GM23338 (cell line): ENCODE measurements at regions not wholly inside any gene's neighbourhood (a gene's known extent, or its start where the extent isn't known, plus 50 kb on each side); places are given as distances from the start of the nearest gene placed in this dataset.

Experiments
- ATAC-seq: fragments of 200-7000 bp; cut with Tn5 transposase; 3 replicates; pipeline ENCODE4 v1.9.1; 2020
- DNase-seq: peaks from one replicate; pipeline ENCODE4 v3.0.0-alpha.2; 2015; ENCODE audit warnings: low spot score
- H2AFZ ChIP-seq: fragments of 200-600 bp; sonication (generic); 2 replicates; pipeline ENCODE4 v1.8.0; 2016; ENCODE audit warnings: antibody characterized with exemption, mild to moderate bottlenecking, moderate library complexity
- H3F3A ChIP-seq: fragments of 200-600 bp; sonication (generic); replicated peaks from 2 replicates; pipeline ENCODE4 v1.8.0; 2017; ENCODE audit warnings: antibody characterized with exemption, mixed run types, low read depth
- H3K27ac ChIP-seq: fragments of 200-600 bp; sonication (generic); 2 replicates; pipeline ENCODE4 v1.6.1; 2016; ENCODE audit warnings: low read depth
- H3K27me3 ChIP-seq: fragments of 200-600 bp; sonication (generic); 2 replicates; pipeline ENCODE4 v1.8.0; 2016; ENCODE audit warnings: mild to moderate bottlenecking, mixed run types, moderate library complexity; ENCODE audit not compliant: insufficient read depth
- H3K36me3 ChIP-seq: fragments of 200-600 bp; sonication (generic); 2 replicates; pipeline ENCODE4 v1.8.0; 2016; ENCODE audit warnings: mild to moderate bottlenecking; ENCODE audit not compliant: insufficient read depth
- H3K4me1 ChIP-seq: fragments of 200-600 bp; sonication (generic); 2 replicates; pipeline ENCODE4 v1.8.0; 2016; ENCODE audit warnings: mild to moderate bottlenecking, moderate library complexity; ENCODE audit not compliant: insufficient read depth
- H3K4me2 ChIP-seq: fragments of 200-600 bp; sonication (generic); 2 replicates; pipeline ENCODE4 v1.7.1; 2017; ENCODE audit warnings: mixed run types
- H3K4me3 ChIP-seq: fragments of 200-600 bp; sonication (generic); 2 replicates; pipeline ENCODE4 v1.6.1; 2016; ENCODE audit warnings: mixed run types
- H3K79me2 ChIP-seq: fragments of 200-600 bp; sonication (generic); replicated peaks from 2 replicates; pipeline ENCODE4 v1.8.0; 2017; ENCODE audit warnings: mild to moderate bottlenecking; ENCODE audit not compliant: insufficient read depth
- H3K9me2 ChIP-seq: fragments of 200-600 bp; sonication (generic); 2 replicates; pipeline ENCODE4 v1.8.0; 2017; ENCODE audit not compliant: insufficient read depth
- H4K20me1 ChIP-seq: fragments of 200-600 bp; sonication (generic); replicated peaks from 2 replicates; pipeline ENCODE4 v1.8.0; 2017; ENCODE audit warnings: mild to moderate bottlenecking; ENCODE audit not compliant: insufficient read depth
- H3K27ac Mint-ChIP-seq: 2 replicates; pipeline ENCODE4 v1.8.0; 2020; ENCODE audit warnings: inconsistent platforms, mild to moderate bottlenecking, moderate library complexity, mixed read lengths
- H3K27me3 Mint-ChIP-seq: 3 replicates; pipeline ENCODE4 v1.8.0; 2022; ENCODE audit warnings: low read depth, mild to moderate bottlenecking, moderate library complexity, mixed read lengths, inconsistent platforms; ENCODE audit not compliant: insufficient read depth, poor library complexity
- H3K36me3 Mint-ChIP-seq: 3 replicates; pipeline ENCODE4 v1.8.0; 2021; ENCODE audit warnings: low read depth, mild to moderate bottlenecking, inconsistent platforms, moderate library complexity, mixed read lengths
- H3K4me1 Mint-ChIP-seq: 3 replicates; pipeline ENCODE4 v1.8.0; 2020; ENCODE audit warnings: mild to moderate bottlenecking, inconsistent platforms, mixed read lengths
- H3K4me3 Mint-ChIP-seq: 3 replicates; pipeline ENCODE4 v1.8.0; 2021; ENCODE audit warnings: moderate library complexity, mild to moderate bottlenecking, inconsistent platforms, mixed read lengths
- H3K9me3 Mint-ChIP-seq: 3 replicates; pipeline ENCODE4 v1.8.0; 2020; ENCODE audit warnings: moderate library complexity, mild to moderate bottlenecking, inconsistent platforms, mixed read lengths
- EZH2 ChIP-seq: fragments of 200-600 bp; sonication (generic); IDR thresholded peaks from one replicate; pipeline ENCODE4 v1.8.0; 2017; ENCODE audit warnings: antibody characterized with exemption, mild to moderate bottlenecking, low read depth; ENCODE audit not compliant: unreplicated experiment
- EZH2phosphoT487 ChIP-seq: fragments of 200-600 bp; sonication (generic); IDR thresholded peaks from one replicate; pipeline ENCODE4 v1.8.1; 2018; ENCODE audit warnings: antibody characterized with exemption; ENCODE audit not compliant: unreplicated experiment
- JUNB ChIP-seq: IDR thresholded peaks from one replicate; pipeline ENCODE4 v1.6.1; 2016; ENCODE audit warnings: antibody characterized with exemption; ENCODE audit not compliant: unreplicated experiment
- STAT1 ChIP-seq: IDR thresholded peaks from one replicate; pipeline ENCODE4 v1.6.1; 2016; ENCODE audit warnings: antibody characterized with exemption; ENCODE audit not compliant: unreplicated experiment
- ZNF114 ChIP-seq: fragments of 250-450 bp; sonication (Bioruptor Pico); IDR thresholded peaks from 2 replicates; pipeline ENCODE4 v1.5.0; 2020; ENCODE audit warnings: mild to moderate bottlenecking, moderate library complexity
- TF ChIP-seq, protein P1 (sequence below): fragments of 250-450 bp; sonication (Bioruptor Pico); IDR thresholded peaks from 2 replicates; pipeline ENCODE4 v1.5.0; 2020; ENCODE audit warnings: mild to moderate bottlenecking, moderate library complexity
- TF ChIP-seq, protein P2 (sequence below), 2 experiments: fragments of 200-600 bp in 1 of 2; sonication (generic) in 1 of 2; conservative IDR thresholded peaks; 2 replicates each; pipeline versions ENCODE4 v1.5.1 to v1.6.1; 2016 to 2017; ENCODE audit warnings: antibody characterized with exemption in 2 of 2, low read depth in 2 of 2, mild to moderate bottlenecking in 2 of 2, moderate library complexity in 1 of 2

DNA sequence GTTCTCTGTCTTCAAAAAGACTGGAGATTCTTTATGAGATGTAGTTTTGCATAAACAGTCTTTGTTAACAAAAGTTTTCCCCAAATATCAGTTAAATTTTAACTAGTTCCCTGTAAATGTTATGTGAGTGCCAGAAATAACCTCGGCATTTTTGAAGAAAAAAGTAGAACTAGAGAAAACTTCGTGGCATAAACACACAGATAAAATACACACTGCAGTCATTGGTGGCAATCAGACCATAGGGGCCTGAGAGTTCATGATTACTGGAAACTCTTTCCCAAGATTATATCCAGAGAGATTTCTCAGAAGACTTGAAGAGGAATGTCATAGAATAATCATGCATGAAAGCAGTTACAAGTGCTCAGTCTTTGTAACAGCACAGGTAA, 190.0 kb downstream of the MZT1 start (continued):
- TF ChIP-seq, protein P1, sequence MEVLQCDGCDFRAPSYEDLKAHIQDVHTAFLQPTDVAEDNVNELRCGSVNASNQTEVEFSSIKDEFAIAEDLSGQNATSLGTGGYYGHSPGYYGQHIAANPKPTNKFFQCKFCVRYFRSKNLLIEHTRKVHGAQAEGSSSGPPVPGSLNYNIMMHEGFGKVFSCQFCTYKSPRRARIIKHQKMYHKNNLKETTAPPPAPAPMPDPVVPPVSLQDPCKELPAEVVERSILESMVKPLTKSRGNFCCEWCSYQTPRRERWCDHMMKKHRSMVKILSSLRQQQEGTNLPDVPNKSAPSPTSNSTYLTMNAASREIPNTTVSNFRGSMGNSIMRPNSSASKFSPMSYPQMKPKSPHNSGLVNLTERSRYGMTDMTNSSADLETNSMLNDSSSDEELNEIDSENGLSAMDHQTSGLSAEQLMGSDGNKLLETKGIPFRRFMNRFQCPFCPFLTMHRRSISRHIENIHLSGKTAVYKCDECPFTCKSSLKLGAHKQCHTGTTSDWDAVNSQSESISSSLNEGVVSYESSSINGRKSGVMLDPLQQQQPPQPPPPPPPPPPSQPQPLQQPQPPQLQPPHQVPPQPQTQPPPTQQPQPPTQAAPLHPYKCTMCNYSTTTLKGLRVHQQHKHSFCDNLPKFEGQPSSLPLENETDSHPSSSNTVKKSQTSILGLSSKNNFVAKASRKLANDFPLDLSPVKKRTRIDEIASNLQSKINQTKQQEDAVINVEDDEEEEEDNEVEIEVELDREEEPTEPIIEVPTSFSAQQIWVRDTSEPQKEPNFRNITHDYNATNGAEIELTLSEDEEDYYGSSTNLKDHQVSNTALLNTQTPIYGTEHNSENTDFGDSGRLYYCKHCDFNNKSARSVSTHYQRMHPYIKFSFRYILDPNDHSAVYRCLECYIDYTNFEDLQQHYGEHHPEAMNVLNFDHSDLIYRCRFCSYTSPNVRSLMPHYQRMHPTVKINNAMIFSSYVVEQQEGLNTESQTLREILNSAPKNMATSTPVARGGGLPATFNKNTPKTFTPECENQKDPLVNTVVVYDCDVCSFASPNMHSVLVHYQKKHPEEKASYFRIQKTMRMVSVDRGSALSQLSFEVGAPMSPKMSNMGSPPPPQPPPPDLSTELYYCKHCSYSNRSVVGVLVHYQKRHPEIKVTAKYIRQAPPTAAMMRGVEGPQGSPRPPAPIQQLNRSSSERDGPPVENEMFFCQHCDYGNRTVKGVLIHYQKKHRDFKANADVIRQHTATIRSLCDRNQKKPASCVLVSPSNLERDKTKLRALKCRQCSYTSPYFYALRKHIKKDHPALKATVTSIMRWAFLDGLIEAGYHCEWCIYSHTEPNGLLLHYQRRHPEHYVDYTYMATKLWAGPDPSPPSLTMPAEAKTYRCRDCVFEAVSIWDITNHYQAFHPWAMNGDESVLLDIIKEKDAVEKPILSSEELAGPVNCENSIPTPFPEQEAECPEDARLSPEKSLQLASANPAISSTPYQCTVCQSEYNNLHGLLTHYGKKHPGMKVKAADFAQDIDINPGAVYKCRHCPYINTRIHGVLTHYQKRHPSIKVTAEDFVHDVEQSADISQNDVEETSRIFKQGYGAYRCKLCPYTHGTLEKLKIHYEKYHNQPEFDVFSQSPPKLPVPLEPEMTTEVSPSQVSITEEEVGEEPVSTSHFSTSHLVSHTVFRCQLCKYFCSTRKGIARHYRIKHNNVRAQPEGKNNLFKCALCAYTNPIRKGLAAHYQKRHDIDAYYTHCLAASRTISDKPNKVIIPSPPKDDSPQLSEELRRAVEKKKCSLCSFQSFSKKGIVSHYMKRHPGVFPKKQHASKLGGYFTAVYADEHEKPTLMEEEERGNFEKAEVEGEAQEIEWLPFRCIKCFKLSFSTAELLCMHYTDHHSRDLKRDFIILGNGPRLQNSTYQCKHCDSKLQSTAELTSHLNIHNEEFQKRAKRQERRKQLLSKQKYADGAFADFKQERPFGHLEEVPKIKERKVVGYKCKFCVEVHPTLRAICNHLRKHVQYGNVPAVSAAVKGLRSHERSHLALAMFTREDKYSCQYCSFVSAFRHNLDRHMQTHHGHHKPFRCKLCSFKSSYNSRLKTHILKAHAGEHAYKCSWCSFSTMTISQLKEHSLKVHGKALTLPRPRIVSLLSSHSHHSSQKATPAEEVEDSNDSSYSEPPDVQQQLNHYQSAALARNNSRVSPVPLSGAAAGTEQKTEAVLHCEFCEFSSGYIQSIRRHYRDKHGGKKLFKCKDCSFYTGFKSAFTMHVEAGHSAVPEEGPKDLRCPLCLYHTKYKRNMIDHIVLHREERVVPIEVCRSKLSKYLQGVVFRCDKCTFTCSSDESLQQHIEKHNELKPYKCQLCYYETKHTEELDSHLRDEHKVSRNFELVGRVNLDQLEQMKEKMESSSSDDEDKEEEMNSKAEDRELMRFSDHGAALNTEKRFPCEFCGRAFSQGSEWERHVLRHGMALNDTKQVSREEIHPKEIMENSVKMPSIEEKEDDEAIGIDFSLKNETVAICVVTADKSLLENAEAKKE (CRISPR knock-in tag): no peak
- TF ChIP-seq JUNB (no peak), STAT1 (no peak), EZH2phosphoT487 (no peak)

DNA sequence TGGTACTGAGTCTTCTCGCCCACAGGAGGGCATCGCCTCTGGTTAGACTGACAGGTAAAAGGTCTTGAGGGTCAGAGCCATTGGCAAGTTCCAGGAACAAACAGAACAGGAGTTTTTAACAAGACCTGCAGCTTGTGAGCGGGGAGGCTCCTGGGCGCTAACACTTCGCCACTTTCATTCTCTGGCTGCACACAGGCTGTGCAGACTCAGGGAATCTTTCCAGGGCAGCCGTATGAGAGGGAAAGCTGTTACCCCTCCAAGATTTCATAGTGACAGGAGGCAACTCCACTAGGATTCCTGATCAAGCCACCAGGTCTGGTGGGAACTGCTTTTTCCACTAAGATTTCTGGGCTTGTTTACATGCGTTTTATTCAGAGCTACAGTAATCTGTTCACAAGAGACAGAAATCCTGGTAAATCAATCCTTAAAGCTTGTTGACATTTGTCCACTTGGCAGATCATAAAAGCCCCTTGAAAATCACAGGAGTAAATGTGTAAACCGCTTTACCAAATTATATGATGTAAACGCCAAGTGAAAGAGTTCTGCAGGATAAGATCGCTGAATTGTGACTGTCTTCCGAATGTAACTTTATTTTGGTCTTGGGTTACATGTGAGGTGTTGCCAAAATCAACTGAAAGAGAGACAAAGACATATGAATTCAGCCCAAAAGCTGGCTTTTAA, 190.6 kb downstream of the MZT1 start:
- ATAC-seq (peak; percentile 26; the same call in 1 of the 3 replicates), DNase-seq (peak; percentile 16)
- Histone ChIP-seq H3K4me2 (no peak overlapping the region), H3F3A (no peaks in the 10 kb centered on the region), H3K36me3 (no peaks in the 10 kb centered on the region), H4K20me1 (no peaks in the 10 kb centered on the region), H3K27ac (no peak overlapping the region), H3K4me1 (no peaks in the 10 kb centered on the region), H2AFZ (peak overlapping the region; percentile 25; the same call in 1 of the 2 replicates), H3K4me3 (no peak overlapping the region), H3K27me3 (no peaks in the 10 kb centered on the region), H3K9me2 (0 out of 2 replicates have a peak, but pooled peaks cover 4% of the 10 kb centered on the region), H3K79me2 (no peaks in the 10 kb centered on the region)
- Mint-ChIP-seq H3K4me1 (peaks cover 9% of the 10 kb centered on the region; the same call in 2 of the 3 replicates), H3K36me3 (no peaks in the 10 kb centered on the region), H3K4me3 (no peak overlapping the region), H3K27ac (no peak overlapping the region), H3K9me3 (no peaks in the 10 kb centered on the region), H3K27me3 (no peaks in the 10 kb centered on the region)
- TF ChIP-seq, protein P2, sequence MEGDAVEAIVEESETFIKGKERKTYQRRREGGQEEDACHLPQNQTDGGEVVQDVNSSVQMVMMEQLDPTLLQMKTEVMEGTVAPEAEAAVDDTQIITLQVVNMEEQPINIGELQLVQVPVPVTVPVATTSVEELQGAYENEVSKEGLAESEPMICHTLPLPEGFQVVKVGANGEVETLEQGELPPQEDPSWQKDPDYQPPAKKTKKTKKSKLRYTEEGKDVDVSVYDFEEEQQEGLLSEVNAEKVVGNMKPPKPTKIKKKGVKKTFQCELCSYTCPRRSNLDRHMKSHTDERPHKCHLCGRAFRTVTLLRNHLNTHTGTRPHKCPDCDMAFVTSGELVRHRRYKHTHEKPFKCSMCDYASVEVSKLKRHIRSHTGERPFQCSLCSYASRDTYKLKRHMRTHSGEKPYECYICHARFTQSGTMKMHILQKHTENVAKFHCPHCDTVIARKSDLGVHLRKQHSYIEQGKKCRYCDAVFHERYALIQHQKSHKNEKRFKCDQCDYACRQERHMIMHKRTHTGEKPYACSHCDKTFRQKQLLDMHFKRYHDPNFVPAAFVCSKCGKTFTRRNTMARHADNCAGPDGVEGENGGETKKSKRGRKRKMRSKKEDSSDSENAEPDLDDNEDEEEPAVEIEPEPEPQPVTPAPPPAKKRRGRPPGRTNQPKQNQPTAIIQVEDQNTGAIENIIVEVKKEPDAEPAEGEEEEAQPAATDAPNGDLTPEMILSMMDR (conservative IDR thresholded peaks at IDR 0.05; ENCODE audit: low read depth in 2 of 2): 0 out of 4 replicates have a peak, but pooled peaks of 1 of the 2 experiments have one; percentile 14
- no peak for TF ChIP-seq ZNF114
- no peak for TF ChIP-seq EZH2
